ENCODE measurements at regions not wholly inside any gene's neighbourhood (a gene's known extent, or its start where the extent isn't known, plus 50 kb on each side); places are given as distances from the start of the nearest gene placed in this dataset.
"Not testable (repeated sequence)": the region's sequence is repeated elsewhere in the genome, so short reads cannot be mapped to it uniquely, and the experiment has no call there.

DNA sequence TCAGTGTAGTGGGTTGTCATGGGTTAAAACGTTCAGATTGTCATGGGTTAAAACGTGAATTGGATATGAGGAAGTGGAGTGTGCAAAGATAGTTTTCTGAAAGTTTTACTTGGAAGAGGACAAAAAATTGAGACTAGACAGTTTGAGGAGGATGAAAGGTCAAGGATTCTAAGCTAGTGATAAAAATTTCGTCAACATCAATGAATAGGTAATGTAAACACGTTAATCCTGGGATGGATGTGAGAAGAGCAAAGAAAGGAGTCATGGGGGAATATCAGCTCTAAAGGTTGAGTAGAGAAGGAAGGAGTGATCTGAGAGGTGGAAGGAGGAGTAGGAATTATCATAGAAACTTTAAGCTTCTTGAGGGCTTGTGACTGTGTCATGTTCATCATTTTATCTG, 109.2 kb downstream of the SYT15B start:
- not testable (repeated sequence) for TF ChIP-seq POLR2AphosphoS5, EP300 (IDR thresholded peaks at IDR 0.05)
- TF ChIP-seq, protein P1, sequence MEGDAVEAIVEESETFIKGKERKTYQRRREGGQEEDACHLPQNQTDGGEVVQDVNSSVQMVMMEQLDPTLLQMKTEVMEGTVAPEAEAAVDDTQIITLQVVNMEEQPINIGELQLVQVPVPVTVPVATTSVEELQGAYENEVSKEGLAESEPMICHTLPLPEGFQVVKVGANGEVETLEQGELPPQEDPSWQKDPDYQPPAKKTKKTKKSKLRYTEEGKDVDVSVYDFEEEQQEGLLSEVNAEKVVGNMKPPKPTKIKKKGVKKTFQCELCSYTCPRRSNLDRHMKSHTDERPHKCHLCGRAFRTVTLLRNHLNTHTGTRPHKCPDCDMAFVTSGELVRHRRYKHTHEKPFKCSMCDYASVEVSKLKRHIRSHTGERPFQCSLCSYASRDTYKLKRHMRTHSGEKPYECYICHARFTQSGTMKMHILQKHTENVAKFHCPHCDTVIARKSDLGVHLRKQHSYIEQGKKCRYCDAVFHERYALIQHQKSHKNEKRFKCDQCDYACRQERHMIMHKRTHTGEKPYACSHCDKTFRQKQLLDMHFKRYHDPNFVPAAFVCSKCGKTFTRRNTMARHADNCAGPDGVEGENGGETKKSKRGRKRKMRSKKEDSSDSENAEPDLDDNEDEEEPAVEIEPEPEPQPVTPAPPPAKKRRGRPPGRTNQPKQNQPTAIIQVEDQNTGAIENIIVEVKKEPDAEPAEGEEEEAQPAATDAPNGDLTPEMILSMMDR (IDR thresholded peaks at IDR 0.05): not testable (repeated sequence)

Data from sigmoid colon (tissue), 4 donors.